ENCODE measurements at regions not wholly inside any gene's neighbourhood (a gene's known extent, or its start where the extent isn't known, plus 50 kb on each side); places are given as distances from the start of the nearest gene placed in this dataset.

DNA sequence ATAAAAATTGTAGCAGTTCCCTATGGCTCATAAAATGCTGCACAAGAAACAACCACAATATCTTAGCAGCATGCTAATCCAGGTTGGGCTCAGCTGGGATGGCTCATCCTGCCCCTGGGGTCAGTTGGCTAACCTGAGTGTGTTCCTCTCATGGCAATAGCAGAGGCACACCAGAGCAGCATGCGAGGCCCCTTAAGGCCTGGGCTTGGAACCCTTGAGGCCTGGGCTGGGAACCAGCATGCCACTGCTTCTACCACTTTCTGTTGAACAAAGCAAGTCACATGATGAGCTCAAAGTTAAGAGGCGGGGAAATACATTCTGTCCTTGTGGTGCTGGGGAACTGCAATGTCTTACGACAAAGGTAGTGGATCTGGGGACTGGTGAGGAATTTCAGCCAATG lies 154.4 kb upstream of the FOXF1 start:
- TF ChIP-seq, protein P1, sequence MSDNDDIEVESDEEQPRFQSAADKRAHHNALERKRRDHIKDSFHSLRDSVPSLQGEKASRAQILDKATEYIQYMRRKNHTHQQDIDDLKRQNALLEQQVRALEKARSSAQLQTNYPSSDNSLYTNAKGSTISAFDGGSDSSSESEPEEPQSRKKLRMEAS (IDR thresholded peaks at IDR 0.05), result no peak
- no peak for TF ChIP-seq EP300 (IDR thresholded peaks at IDR 0.05; ENCODE audit: borderline replicate concordance)
- TF ChIP-seq ZBTB7A (IDR thresholded peaks at IDR 0.05; ENCODE audit: low read depth), result no peak
- TF ChIP-seq, protein P2, sequence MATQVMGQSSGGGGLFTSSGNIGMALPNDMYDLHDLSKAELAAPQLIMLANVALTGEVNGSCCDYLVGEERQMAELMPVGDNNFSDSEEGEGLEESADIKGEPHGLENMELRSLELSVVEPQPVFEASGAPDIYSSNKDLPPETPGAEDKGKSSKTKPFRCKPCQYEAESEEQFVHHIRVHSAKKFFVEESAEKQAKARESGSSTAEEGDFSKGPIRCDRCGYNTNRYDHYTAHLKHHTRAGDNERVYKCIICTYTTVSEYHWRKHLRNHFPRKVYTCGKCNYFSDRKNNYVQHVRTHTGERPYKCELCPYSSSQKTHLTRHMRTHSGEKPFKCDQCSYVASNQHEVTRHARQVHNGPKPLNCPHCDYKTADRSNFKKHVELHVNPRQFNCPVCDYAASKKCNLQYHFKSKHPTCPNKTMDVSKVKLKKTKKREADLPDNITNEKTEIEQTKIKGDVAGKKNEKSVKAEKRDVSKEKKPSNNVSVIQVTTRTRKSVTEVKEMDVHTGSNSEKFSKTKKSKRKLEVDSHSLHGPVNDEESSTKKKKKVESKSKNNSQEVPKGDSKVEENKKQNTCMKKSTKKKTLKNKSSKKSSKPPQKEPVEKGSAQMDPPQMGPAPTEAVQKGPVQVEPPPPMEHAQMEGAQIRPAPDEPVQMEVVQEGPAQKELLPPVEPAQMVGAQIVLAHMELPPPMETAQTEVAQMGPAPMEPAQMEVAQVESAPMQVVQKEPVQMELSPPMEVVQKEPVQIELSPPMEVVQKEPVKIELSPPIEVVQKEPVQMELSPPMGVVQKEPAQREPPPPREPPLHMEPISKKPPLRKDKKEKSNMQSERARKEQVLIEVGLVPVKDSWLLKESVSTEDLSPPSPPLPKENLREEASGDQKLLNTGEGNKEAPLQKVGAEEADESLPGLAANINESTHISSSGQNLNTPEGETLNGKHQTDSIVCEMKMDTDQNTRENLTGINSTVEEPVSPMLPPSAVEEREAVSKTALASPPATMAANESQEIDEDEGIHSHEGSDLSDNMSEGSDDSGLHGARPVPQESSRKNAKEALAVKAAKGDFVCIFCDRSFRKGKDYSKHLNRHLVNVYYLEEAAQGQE (IDR thresholded peaks at IDR 0.05; ENCODE audit: low read depth), result no peak
- TF ChIP-seq CEBPB (IDR thresholded peaks at IDR 0.05), result no peak
- no peak for TF ChIP-seq RAD21 (IDR thresholded peaks at IDR 0.05; ENCODE audit: low read depth)
- TF ChIP-seq EGR1 (IDR thresholded peaks at IDR 0.05), result no peak
- no peak for TF ChIP-seq TCF12 (IDR thresholded peaks at IDR 0.05; ENCODE audit: low read depth)
- no peak for TF ChIP-seq TEAD4 (IDR thresholded peaks at IDR 0.05)
- no peak for TF ChIP-seq CREB1 (IDR thresholded peaks at IDR 0.05; ENCODE audit: low read depth)
- TF ChIP-seq YY1 (IDR thresholded peaks at IDR 0.05; ENCODE audit: low read depth), result no peak
- TF ChIP-seq, protein P3, sequence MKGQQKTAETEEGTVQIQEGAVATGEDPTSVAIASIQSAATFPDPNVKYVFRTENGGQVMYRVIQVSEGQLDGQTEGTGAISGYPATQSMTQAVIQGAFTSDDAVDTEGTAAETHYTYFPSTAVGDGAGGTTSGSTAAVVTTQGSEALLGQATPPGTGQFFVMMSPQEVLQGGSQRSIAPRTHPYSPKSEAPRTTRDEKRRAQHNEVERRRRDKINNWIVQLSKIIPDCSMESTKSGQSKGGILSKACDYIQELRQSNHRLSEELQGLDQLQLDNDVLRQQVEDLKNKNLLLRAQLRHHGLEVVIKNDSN (IDR thresholded peaks at IDR 0.05), result no peak
- TF ChIP-seq FOXM1 (IDR thresholded peaks at IDR 0.05; ENCODE audit: borderline replicate concordance, low read depth), result no peak
- TF ChIP-seq TAF1 (IDR thresholded peaks at IDR 0.05; ENCODE audit: low read depth), result no peak
- no peak for TF ChIP-seq NFIC (IDR thresholded peaks at IDR 0.05)

DNA sequence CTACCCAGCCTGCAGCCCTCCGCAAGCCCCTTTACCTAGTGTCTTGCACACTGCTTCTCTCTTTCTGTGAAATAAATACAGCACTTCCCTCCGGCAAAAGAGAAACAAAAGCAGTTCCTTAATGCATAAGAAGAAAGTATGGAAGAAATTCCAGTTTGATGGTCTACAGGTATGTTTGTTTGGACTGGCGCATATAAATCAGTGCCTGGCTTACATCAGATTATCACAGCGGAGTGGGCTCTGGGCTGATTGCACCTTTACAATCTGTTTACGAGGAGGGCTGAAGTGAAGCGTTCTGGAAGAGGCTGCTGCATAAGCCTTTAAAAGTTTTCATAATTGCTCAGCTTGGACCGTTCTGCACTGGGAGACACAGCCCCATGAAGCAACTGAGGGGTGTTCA lies 153.5 kb upstream of the FOXF1 start:
- TF ChIP-seq ZBTB7A (IDR thresholded peaks at IDR 0.05; ENCODE audit: low read depth) (no peak), FOXM1 (IDR thresholded peaks at IDR 0.05; ENCODE audit: borderline replicate concordance, low read depth) (no peak), CEBPB (IDR thresholded peaks at IDR 0.05) (no peak), TAF1 (IDR thresholded peaks at IDR 0.05; ENCODE audit: low read depth) (no peak), EGR1 (IDR thresholded peaks at IDR 0.05) (no peak), TCF12 (IDR thresholded peaks at IDR 0.05; ENCODE audit: low read depth) (no peak), NFIC (IDR thresholded peaks at IDR 0.05) (no peak), YY1 (IDR thresholded peaks at IDR 0.05; ENCODE audit: low read depth) (no peak), CREB1 (IDR thresholded peaks at IDR 0.05; ENCODE audit: low read depth) (no peak), EP300 (IDR thresholded peaks at IDR 0.05; ENCODE audit: borderline replicate concordance) (no peak), RAD21 (IDR thresholded peaks at IDR 0.05; ENCODE audit: low read depth) (no peak), TEAD4 (IDR thresholded peaks at IDR 0.05) (no peak)
- TF ChIP-seq, protein P3 (IDR thresholded peaks at IDR 0.05), result no peak
- TF ChIP-seq, protein P2 (IDR thresholded peaks at IDR 0.05; ENCODE audit: low read depth), result no peak
- TF ChIP-seq, protein P1 (IDR thresholded peaks at IDR 0.05), result no peak

DNA sequence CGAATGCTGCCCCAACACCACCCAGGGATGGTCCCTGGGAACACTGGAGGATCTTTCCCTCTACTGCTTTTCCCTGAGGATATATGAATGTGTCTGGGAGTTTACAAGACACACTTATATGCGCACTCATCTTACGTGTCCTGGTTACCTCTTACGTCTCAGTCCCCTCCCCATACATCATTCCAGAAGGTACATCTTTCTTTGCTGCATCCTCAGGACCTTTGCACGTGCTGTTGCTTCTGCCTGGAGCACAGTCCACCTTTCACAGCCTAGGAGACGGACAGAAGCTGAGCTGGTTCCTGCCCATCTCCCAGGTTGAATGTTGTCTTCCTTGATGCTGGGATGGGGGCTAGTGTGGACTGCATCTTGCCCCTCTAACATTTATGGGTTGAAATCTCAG lies 153.0 kb upstream of the FOXF1 start:
- no peak for TF ChIP-seq FOXM1 (IDR thresholded peaks at IDR 0.05; ENCODE audit: borderline replicate concordance, low read depth)
- TF ChIP-seq TCF12 (IDR thresholded peaks at IDR 0.05; ENCODE audit: low read depth), result no peak
- no peak for TF ChIP-seq EGR1 (IDR thresholded peaks at IDR 0.05)
- TF ChIP-seq, protein P1 (IDR thresholded peaks at IDR 0.05), result no peak
- TF ChIP-seq EP300 (IDR thresholded peaks at IDR 0.05; ENCODE audit: borderline replicate concordance), result no peak
- no peak for TF ChIP-seq NFIC (IDR thresholded peaks at IDR 0.05)
- no peak for TF ChIP-seq CEBPB (IDR thresholded peaks at IDR 0.05)

DNA sequence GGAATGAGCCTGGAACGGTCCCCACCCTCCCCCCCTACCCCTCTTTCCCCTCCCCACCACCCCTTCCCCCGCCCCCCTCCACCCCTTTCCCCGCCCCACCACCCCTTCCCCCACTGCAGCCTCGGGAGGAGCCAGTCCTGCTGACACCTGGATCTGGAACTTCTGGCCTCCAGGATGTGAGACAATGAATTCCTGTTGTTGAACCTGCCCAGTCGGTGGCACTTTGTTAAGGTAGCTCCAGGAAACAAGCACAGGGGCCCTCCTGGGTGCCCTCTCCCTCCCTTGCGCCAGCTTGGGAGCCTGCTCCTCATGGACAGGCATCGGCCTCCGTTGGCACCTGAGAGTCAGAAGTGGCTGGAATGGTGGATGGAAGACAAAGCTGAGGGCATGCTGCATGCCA lies 152.4 kb upstream of the FOXF1 start:
- TF ChIP-seq TEAD4 (IDR thresholded peaks at IDR 0.05), result no peak
- no peak for TF ChIP-seq ZBTB7A (IDR thresholded peaks at IDR 0.05; ENCODE audit: low read depth)
- no peak for TF ChIP-seq CREB1 (IDR thresholded peaks at IDR 0.05; ENCODE audit: low read depth)
- TF ChIP-seq FOXM1 (IDR thresholded peaks at IDR 0.05; ENCODE audit: borderline replicate concordance, low read depth), result no peak
- TF ChIP-seq TAF1 (IDR thresholded peaks at IDR 0.05; ENCODE audit: low read depth), result no peak
- no peak for TF ChIP-seq TCF12 (IDR thresholded peaks at IDR 0.05; ENCODE audit: low read depth)
- no peak for TF ChIP-seq EP300 (IDR thresholded peaks at IDR 0.05; ENCODE audit: borderline replicate concordance)
- TF ChIP-seq EGR1 (IDR thresholded peaks at IDR 0.05), result no peak

DNA sequence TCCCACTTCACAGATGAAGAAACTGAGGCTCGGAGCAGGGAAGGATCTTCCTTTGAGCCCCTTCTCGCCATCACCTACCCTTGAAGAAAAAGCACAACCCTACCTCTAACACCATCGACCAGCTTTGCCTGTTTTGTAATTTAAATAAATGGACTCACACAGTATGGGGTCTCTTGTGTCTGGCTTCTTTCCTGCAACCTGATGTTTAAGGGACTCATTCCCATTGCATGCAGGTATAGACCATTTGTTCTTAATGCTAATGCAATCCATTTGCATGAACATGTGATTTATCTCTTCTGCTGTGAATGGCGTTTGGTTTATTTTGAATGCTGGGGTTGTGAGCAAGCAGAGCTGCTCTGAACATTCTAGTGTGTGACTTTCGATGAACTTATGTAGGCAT lies 150.8 kb upstream of the FOXF1 start:
- TF ChIP-seq FOXM1 (IDR thresholded peaks at IDR 0.05; ENCODE audit: borderline replicate concordance, low read depth) (no peak), CEBPB (IDR thresholded peaks at IDR 0.05) (no peak), YY1 (IDR thresholded peaks at IDR 0.05; ENCODE audit: low read depth) (no peak), CREB1 (IDR thresholded peaks at IDR 0.05; ENCODE audit: low read depth) (no peak)

Data from Ishikawa (cell line).